H1 (cell line): ENCODE measurements at regions not wholly inside any gene's neighbourhood (a gene's known extent, or its start where the extent isn't known, plus 50 kb on each side); places are given as distances from the start of the nearest gene placed in this dataset.

ENCODE experiments used
- CTCF ChIP-seq, 3 experiments: IDR thresholded peaks; 1 replicate in 2 of 3; 2 replicates in 1 of 3; pipeline versions ENCODE4 v1.5.1 to v1.6.1; 2011; ENCODE audit warnings: low read length in 3 of 3, mild to moderate bottlenecking in 3 of 3, inconsistent platforms in 2 of 3, low read depth in 1 of 3, moderate library complexity in 1 of 3; ENCODE audit not compliant: insufficient read depth in 1 of 3; ENCODE audit errors: control extremely low read depth in 1 of 3
- JUN ChIP-seq: IDR thresholded peaks from 2 replicates; pipeline ENCODE4 v1.6.1; 2011; ENCODE audit warnings: low read depth, mild to moderate bottlenecking, improper control_type of control experiment, low read length
- SIX5 ChIP-seq: IDR thresholded peaks from 2 replicates; pipeline ENCODE4 v1.6.1; 2011; ENCODE audit warnings: mild to moderate bottlenecking, low read depth, low read length

GRCh38 chr13:87287721-87288120 lies 383.4 kb upstream of the SLITRK5 start (continued):
- TF ChIP-seq CTCF (IDR thresholded peaks at IDR 0.05; ENCODE audit: control extremely low read depth in 1 of 3, insufficient read depth in 1 of 3, low read depth in 1 of 3, low read length in 3 of 3) (no peak), JUN (no peak), SIX5 (no peak)
- TF ChIP-seq, all 59 proteins: peak for 0
